Keratinocyte (primary cell): ENCODE measurements at regions not wholly inside any gene's neighbourhood (a gene's known extent, or its start where the extent isn't known, plus 50 kb on each side); places are given as distances from the start of the nearest gene placed in this dataset.
"Not testable (repeated sequence)": the region's sequence is repeated elsewhere in the genome, so short reads cannot be mapped to it uniquely, and the experiment has no call there.

Experiments
- EZH2 ChIP-seq: IDR thresholded peaks from one replicate; pipeline ENCODE4 v1.6.1; 2012; ENCODE audit warnings: inconsistent platforms, mild to moderate bottlenecking, low read length, moderate library complexity
- TF ChIP-seq, protein P1 (sequence below), 3 experiments: IDR thresholded peaks in 1 of 3; conservative IDR thresholded peaks in 1 of 3; optimal IDR thresholded peaks in 1 of 3; 2 replicates in 2 of 3; 3 replicates in 1 of 3; pipeline versions ENCODE3 to v1.5.1; 2011; ENCODE audit warnings: low read length in 3 of 3, mild to moderate bottlenecking in 3 of 3, moderate library complexity in 2 of 3, control low read depth in 1 of 3, inconsistent platforms in 1 of 3; ENCODE audit not compliant: insufficient read depth in 2 of 3; ENCODE audit errors: extremely low read depth in 1 of 3

DNA sequence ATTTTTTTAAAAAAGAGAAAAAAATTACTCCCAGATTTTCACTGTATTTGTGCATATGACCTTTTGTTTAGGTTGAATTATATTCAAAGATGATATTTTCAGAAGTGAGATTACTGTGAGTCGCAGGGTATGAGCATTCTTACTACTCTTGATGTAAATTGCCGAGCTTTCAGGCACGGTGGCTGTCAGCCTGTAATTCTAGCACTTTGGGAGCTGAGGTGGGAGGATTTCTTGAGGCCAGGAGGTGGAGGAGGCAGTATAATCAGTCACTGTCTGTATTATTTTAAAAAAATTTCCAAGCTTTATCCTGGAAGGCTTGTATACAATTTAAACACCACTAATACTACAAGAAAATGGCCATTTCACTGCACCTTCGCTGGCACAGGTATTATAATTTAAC lies 145.1 kb downstream of the RALA start:
- TF ChIP-seq, protein P1, sequence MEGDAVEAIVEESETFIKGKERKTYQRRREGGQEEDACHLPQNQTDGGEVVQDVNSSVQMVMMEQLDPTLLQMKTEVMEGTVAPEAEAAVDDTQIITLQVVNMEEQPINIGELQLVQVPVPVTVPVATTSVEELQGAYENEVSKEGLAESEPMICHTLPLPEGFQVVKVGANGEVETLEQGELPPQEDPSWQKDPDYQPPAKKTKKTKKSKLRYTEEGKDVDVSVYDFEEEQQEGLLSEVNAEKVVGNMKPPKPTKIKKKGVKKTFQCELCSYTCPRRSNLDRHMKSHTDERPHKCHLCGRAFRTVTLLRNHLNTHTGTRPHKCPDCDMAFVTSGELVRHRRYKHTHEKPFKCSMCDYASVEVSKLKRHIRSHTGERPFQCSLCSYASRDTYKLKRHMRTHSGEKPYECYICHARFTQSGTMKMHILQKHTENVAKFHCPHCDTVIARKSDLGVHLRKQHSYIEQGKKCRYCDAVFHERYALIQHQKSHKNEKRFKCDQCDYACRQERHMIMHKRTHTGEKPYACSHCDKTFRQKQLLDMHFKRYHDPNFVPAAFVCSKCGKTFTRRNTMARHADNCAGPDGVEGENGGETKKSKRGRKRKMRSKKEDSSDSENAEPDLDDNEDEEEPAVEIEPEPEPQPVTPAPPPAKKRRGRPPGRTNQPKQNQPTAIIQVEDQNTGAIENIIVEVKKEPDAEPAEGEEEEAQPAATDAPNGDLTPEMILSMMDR (optimal IDR thresholded peaks at IDR 0.05 in 1 of 3, IDR thresholded peaks at IDR 0.05 in 1 of 3, conservative IDR thresholded peaks at IDR 0.05 in 1 of 3; ENCODE audit: extremely low read depth in 1 of 3, insufficient read depth in 2 of 3, low read length in 3 of 3): not testable (repeated sequence)
- not testable (repeated sequence) for TF ChIP-seq EZH2
